ENCODE measurements at regions not wholly inside any gene's neighbourhood (a gene's known extent, or its start where the extent isn't known, plus 50 kb on each side); places are given as distances from the start of the nearest gene placed in this dataset.
"Not testable (repeated sequence)": the region's sequence is repeated elsewhere in the genome, so short reads cannot be mapped to it uniquely, and the experiment has no call there.

DNA sequence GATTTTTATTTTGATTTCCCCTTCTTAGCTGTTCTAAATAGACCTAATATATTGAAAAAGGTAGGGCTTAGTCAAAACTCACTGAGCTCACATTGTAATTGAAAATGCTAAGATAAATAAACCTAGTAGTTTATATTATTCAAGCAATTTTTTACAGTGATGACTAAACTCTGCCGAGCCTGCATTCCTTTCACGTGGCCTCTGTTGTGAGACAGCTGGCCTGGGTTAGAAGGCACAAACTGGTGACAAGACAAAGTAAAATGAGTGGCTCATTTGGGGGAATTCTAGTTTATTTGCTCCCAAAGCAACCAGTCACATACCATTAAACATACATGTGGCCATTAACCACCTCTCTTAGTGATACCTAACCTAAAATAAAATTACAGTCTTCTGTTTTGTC is 169.4 kb upstream of the TEX13C start:
- Histone ChIP-seq H3K27me3 (no peaks in the 10 kb centered on the region), H3K36me3 (no peaks in the 10 kb centered on the region), H3K4me3 (no peak overlapping the region), H3K9me3 (no peaks in the 10 kb centered on the region), H3K27ac (no peak overlapping the region), H3K4me1 (no peaks in the 10 kb centered on the region)
- no peak for ATAC-seq
- intact Hi-C loops (cut with DNase I), result no loop called here
- TF ChIP-seq, protein P1, sequence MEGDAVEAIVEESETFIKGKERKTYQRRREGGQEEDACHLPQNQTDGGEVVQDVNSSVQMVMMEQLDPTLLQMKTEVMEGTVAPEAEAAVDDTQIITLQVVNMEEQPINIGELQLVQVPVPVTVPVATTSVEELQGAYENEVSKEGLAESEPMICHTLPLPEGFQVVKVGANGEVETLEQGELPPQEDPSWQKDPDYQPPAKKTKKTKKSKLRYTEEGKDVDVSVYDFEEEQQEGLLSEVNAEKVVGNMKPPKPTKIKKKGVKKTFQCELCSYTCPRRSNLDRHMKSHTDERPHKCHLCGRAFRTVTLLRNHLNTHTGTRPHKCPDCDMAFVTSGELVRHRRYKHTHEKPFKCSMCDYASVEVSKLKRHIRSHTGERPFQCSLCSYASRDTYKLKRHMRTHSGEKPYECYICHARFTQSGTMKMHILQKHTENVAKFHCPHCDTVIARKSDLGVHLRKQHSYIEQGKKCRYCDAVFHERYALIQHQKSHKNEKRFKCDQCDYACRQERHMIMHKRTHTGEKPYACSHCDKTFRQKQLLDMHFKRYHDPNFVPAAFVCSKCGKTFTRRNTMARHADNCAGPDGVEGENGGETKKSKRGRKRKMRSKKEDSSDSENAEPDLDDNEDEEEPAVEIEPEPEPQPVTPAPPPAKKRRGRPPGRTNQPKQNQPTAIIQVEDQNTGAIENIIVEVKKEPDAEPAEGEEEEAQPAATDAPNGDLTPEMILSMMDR (IDR thresholded peaks at IDR 0.05), result no peak
- DNase-seq, result no peak

DNA sequence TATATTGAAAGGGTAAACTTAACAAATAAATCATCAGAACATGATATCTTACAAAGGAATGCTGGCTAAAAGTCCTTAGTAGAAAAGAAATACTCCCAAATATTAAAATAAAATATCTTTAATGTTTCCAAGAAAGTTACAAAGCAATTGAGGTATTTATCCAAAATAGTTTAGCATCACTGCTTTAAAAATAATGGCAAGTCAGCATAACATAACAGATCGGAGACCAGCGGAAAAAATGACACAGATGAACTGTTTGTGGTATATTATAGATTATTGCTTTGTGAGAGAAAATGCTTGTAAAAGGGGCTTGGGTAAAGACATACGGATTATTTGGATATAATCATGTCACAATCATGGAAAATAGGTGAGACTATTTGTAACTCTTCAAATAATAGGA is 168.5 kb upstream of the TEX13C start:
- H3K27me3 ChIP-seq, result no peaks in the 10 kb centered on the region
- no peaks in the 10 kb centered on the region for H3K4me1 ChIP-seq
- no peaks in the 10 kb centered on the region for H3K9me3 ChIP-seq
- intact Hi-C loops (cut with DNase I), result no loop called here
- H3K36me3 ChIP-seq, result no peaks in the 10 kb centered on the region
- H3K27ac ChIP-seq, result no peak overlapping the region
- no peak for DNase-seq
- no peak overlapping the region for H3K4me3 ChIP-seq
- no peak for ATAC-seq
- TF ChIP-seq, protein P1 (IDR thresholded peaks at IDR 0.05), result no peak

DNA sequence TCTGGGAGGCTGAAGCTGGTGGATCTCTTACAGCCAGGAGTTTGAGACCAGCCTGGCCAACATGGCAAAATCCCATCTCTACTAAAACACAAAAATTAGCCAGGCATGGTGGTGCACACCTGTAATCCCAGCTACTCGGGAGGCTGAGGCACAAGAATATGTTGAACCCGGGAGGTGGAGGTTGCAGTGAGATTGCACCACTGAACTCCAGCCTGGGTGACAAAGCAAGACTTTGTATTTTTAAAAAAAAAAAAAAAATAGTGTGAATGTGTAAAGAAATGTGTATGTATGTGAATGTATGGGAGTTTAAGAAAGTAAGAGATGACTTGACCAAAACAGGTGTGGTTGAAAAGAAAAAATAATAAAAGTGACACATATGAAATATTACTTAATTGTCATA is 167.7 kb upstream of the TEX13C start:
- no peak for DNase-seq
- intact Hi-C loops (cut with DNase I), result no loop called here
- no peak overlapping the region for H3K4me3 ChIP-seq
- ATAC-seq, result no peak
- TF ChIP-seq, protein P1 (IDR thresholded peaks at IDR 0.05), result no peak
- H3K27ac ChIP-seq, result no peak overlapping the region
- no peaks in the 10 kb centered on the region for H3K27me3 ChIP-seq
- H3K36me3 ChIP-seq, result no peaks in the 10 kb centered on the region
- H3K9me3 ChIP-seq, result no peaks in the 10 kb centered on the region
- H3K4me1 ChIP-seq, result no peaks in the 10 kb centered on the region

DNA sequence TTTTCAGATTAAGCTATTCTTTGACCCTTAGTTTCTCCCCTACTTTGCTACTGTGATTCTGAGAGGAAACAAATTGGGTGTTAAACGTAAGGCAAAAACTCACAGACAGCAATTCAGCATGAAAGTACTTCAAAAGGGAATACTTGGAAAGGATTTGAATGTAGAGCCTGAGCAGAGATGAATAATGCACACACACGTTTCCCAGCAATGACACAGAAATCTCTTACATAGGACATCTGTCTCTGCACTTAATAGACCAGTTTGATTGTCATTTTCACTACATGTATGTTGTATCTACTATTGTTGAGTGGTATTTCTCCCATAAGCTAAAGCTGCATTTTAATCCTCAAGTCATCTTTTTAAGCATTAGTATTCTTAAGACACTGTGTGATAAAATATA is 166.1 kb upstream of the TEX13C start:
- H3K27ac ChIP-seq, result no peak overlapping the region
- H3K4me1 ChIP-seq, result no peaks in the 10 kb centered on the region
- no peaks in the 10 kb centered on the region for H3K36me3 ChIP-seq
- no peaks in the 10 kb centered on the region for H3K27me3 ChIP-seq
- intact Hi-C loops (cut with DNase I), result no loop called here
- TF ChIP-seq, protein P1 (IDR thresholded peaks at IDR 0.05), result no peak
- DNase-seq (no peak), ATAC-seq (no peak)
- no peak overlapping the region for H3K4me3 ChIP-seq
- H3K9me3 ChIP-seq, result no peaks in the 10 kb centered on the region

DNA sequence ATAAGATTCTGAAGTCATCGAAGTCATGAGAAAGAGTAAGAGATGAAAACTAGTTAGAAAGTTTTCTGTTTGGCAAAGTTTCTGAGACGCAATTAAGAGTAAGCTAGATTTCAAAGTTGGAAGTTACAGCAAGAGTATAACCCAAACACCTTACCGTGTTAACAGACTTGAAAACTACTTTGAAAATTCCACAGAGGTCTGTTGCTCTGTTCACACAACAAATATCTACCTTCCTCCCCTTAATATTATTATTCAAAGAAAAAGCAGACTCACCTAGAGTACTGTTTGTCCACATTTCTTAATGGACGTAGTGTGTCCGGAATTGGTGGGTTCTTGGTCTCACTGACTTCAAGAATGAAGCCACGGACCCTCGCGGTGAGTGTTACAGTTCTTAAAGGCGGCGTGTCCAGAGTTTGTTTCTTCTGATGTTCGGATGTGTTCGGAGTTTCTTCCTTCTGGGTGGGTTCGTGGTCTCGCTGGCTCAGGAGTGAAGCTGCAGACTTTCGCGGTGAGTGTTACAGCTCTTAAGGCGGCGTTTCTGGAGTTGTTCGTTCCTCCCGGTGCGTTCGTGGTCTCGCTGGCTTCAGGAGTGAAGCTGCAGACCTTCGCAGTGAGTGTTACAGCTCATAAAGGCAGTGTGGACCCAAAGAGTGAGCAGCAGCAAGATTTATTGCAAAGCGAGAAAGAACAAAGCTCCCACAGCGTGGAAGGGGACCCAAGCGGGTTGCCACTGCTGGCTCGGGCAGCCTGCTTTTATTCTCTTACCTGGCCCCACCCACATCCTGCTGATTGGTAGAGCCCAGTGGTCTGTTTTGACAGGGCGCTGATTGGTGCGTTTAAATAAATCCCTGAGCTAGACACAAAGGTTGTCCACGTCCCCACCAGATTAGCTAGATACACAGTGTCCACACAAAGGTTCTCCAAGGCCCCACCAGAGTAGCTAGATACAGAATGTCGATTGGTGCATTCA is 165.1 kb upstream of the TEX13C start:
- intact Hi-C loops (cut with DNase I); H3K27ac ChIP-seq; ATAC-seq; H3K4me1 ChIP-seq; H3K9me3 ChIP-seq; H3K4me3 ChIP-seq; DNase-seq; H3K36me3 ChIP-seq; H3K27me3 ChIP-seq: not testable (repeated sequence)

DNA sequence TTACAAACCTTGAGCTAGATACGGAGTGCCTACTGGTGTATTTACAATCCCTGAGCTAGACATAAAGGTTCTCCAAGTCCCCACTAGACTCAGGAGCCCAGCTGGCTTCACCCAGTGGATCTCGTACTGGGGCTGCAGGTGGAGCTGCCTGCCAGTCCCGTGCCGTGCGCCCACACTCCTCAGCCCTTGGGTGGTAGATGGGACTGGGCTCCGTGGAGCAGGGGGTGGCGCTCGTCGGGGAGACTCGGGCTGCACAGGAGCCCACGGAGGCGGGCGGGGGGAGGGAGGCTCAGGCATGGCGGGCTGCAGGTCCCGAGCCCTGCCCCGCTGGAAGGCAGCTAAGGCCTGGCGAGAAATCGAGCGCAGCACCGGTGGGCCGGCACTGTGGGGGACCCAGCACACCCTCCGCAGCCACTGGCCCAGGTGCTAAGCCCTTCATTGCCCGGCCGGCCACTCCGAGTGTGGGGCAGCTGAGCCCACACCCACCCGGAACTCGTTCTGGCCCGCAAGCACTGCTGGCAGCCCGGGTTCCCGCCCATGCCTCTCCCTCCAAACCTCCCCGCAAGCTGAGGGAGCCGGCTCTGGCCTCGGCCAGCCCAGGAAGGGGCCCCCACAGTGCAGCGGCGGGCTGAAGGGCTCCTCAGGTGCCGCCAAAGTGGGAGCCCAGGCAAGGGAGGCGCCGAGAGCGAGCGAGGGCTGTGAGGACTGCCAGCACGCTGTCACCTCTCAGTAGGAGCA is 164.2 kb upstream of the TEX13C start:
- ATAC-seq, result not testable (repeated sequence)

More for the DNA sequence above, 164.2 kb upstream of the TEX13C start:
- H3K27ac ChIP-seq; H3K4me1 ChIP-seq; DNase-seq; intact Hi-C loops (cut with DNase I); H3K4me3 ChIP-seq; H3K27me3 ChIP-seq; H3K36me3 ChIP-seq; H3K9me3 ChIP-seq: not testable (repeated sequence)

Data from upper lobe of right lung (tissue), 1 donor.